Keratinocyte (primary cell): ENCODE measurements at regions not wholly inside any gene's neighbourhood (a gene's known extent, or its start where the extent isn't known, plus 50 kb on each side); places are given as distances from the start of the nearest gene placed in this dataset.

Source experiments
- DNase-seq: peaks from one replicate; pipeline ENCODE4 v3.0.0-alpha.2; 2011; ENCODE audit warnings: low read depth, missing footprints, low spot score
- FAIRE-seq: peaks from 2 replicates; lab custom pipeline; 2011; peaks lifted over from hg19 to GRCh38; lab: Jason Lieb, UNC
- H2AFZ ChIP-seq: 2 replicates; pipeline ENCODE4 v1.6.0; 2012; ENCODE audit warnings: low read length, control low read depth, inconsistent platforms; ENCODE audit not compliant: control insufficient read depth
- H3K27ac ChIP-seq: 2 replicates; pipeline ENCODE4 v1.5.1; 2011; ENCODE audit warnings: low read length; ENCODE audit not compliant: control insufficient read depth, insufficient read depth
- H3K27me3 ChIP-seq: 3 replicates; pipeline ENCODE4 v1.6.0; 2011; ENCODE audit warnings: low read length; ENCODE audit not compliant: control insufficient read depth, insufficient read depth; ENCODE audit errors: extremely low read depth
- H3K36me3 ChIP-seq, 2 experiments: 2 replicates in 1 of 2; 3 replicates in 1 of 2; pipeline ENCODE4 v1.5.1; 2011; ENCODE audit warnings: low read length in 2 of 2, mild to moderate bottlenecking in 1 of 2; ENCODE audit not compliant: control insufficient read depth in 2 of 2, insufficient read depth in 2 of 2; ENCODE audit errors: extremely low read depth in 1 of 2
- H3K4me1 ChIP-seq: 3 replicates; pipeline ENCODE4 v1.5.1; 2011; ENCODE audit warnings: low read length; ENCODE audit not compliant: control insufficient read depth, insufficient read depth; ENCODE audit errors: extremely low read depth
- H3K4me2 ChIP-seq: 3 replicates; pipeline ENCODE4 v1.6.0; 2011; ENCODE audit warnings: low read depth, low read length; ENCODE audit not compliant: control insufficient read depth, insufficient read depth; ENCODE audit errors: extremely low read depth
- H3K4me3 ChIP-seq, 3 experiments: fragments of 200-600 bp in 1 of 3; sonication (generic) in 1 of 3; 2 replicates in 2 of 3; 3 replicates in 1 of 3; pipeline ENCODE4 v1.5.1; 2011 to 2016; ENCODE audit warnings: low read length in 3 of 3, mild to moderate bottlenecking in 3 of 3, control low read depth in 2 of 3, inconsistent platforms in 1 of 3, low read depth in 1 of 3, mixed read lengths in 1 of 3, mixed run types in 1 of 3, moderate library complexity in 1 of 3; ENCODE audit not compliant: control insufficient read depth in 2 of 3, insufficient read depth in 2 of 3; ENCODE audit errors: extremely low read depth in 1 of 3
- H3K79me2 ChIP-seq: 2 replicates; pipeline ENCODE4 v1.6.0; 2012; ENCODE audit warnings: low read length; ENCODE audit not compliant: control insufficient read depth, insufficient read depth
- H3K9ac ChIP-seq: 3 replicates; pipeline ENCODE4 v1.6.0; 2011; ENCODE audit warnings: low read length; ENCODE audit not compliant: control insufficient read depth, insufficient read depth; ENCODE audit errors: extremely low read depth
- H3K9me1 ChIP-seq: 3 replicates; pipeline ENCODE4 v1.6.0; 2011; ENCODE audit warnings: low read length; ENCODE audit not compliant: control insufficient read depth, insufficient read depth; ENCODE audit errors: extremely low read depth
- H3K9me3 ChIP-seq: 2 replicates; pipeline ENCODE4 v1.5.1; 2012; ENCODE audit warnings: low read depth, low read length; ENCODE audit not compliant: control insufficient read depth
- H4K20me1 ChIP-seq: 3 replicates; pipeline ENCODE4 v1.6.0; 2011; ENCODE audit warnings: low read length; ENCODE audit not compliant: control insufficient read depth, insufficient read depth; ENCODE audit errors: extremely low read depth
- CTCF ChIP-seq, 3 experiments: IDR thresholded peaks in 1 of 3; conservative IDR thresholded peaks in 1 of 3; optimal IDR thresholded peaks in 1 of 3; 2 replicates in 2 of 3; 3 replicates in 1 of 3; pipeline versions ENCODE3 to v1.5.1; 2011; ENCODE audit warnings: low read length in 3 of 3, mild to moderate bottlenecking in 3 of 3, moderate library complexity in 2 of 3, control low read depth in 1 of 3, inconsistent platforms in 1 of 3; ENCODE audit not compliant: insufficient read depth in 2 of 3; ENCODE audit errors: extremely low read depth in 1 of 3
- EZH2 ChIP-seq: IDR thresholded peaks from one replicate; pipeline ENCODE4 v1.6.1; 2012; ENCODE audit warnings: inconsistent platforms, mild to moderate bottlenecking, low read length, moderate library complexity
- dilution Hi-C: fragments of 300-500 bp; cut with MboI; formaldehyde crosslinking; loops from one replicate; pipeline ENCODE4 v1.7.0; 2020; ENCODE audit warnings: low sequenced_read_pairs; ENCODE audit not compliant: extremely low pct_ligation_motif_present

GRCh38 chr17:33935822-33936221, 319.3 kb upstream of the CCL2 start:
- TF ChIP-seq CTCF (optimal IDR thresholded peaks at IDR 0.05 in 1 of 3, IDR thresholded peaks at IDR 0.05 in 1 of 3, conservative IDR thresholded peaks at IDR 0.05 in 1 of 3; ENCODE audit: extremely low read depth in 1 of 3, insufficient read depth in 2 of 3, low read length in 3 of 3): no peak
- TF ChIP-seq EZH2: no peak
- no peak for DNase-seq
- H3K27me3 ChIP-seq: peaks cover 2% of the 10 kb centered on the region
- no peak for FAIRE-seq
- H2AFZ ChIP-seq: no peak overlapping the region
- H3K9me3 ChIP-seq: no peaks in the 10 kb centered on the region
- H3K4me2 ChIP-seq: no peak overlapping the region
- H3K4me3 ChIP-seq: no peak overlapping the region
- no peaks in the 10 kb centered on the region for H3K79me2 ChIP-seq
- H3K9ac ChIP-seq: no peak overlapping the region
- H3K36me3 ChIP-seq: no peaks in the 10 kb centered on the region
- no peaks in the 10 kb centered on the region for H4K20me1 ChIP-seq
- no peaks in the 10 kb centered on the region for H3K9me1 ChIP-seq
- no peaks in the 10 kb centered on the region for H3K4me1 ChIP-seq
- dilution Hi-C loops: no loop called here
- H3K27ac ChIP-seq: no peak overlapping the region

GRCh38 chr17:33936764-33937163, 318.3 kb upstream of the CCL2 start:
- Histone ChIP-seq H3K9ac (no peak overlapping the region), H3K79me2 (no peaks in the 10 kb centered on the region), H3K4me3 (no peak overlapping the region), H3K4me1 (no peaks in the 10 kb centered on the region), H2AFZ (no peak overlapping the region), H3K36me3 (no peaks in the 10 kb centered on the region), H3K9me3 (no peaks in the 10 kb centered on the region), H3K9me1 (no peaks in the 10 kb centered on the region), H4K20me1 (no peaks in the 10 kb centered on the region), H3K27ac (no peak overlapping the region), H3K4me2 (no peak overlapping the region), H3K27me3 (peaks cover 2% of the 10 kb centered on the region)
- TF ChIP-seq CTCF (optimal IDR thresholded peaks at IDR 0.05 in 1 of 3, IDR thresholded peaks at IDR 0.05 in 1 of 3, conservative IDR thresholded peaks at IDR 0.05 in 1 of 3; ENCODE audit: extremely low read depth in 1 of 3, insufficient read depth in 2 of 3, low read length in 3 of 3) (no peak), EZH2 (no peak)
- dilution Hi-C loops: no loop called here
- FAIRE-seq (no peak), DNase-seq (no peak)
